HepG2 (cell line): ENCODE measurements at regions not wholly inside any gene's neighbourhood (a gene's known extent, or its start where the extent isn't known, plus 50 kb on each side); places are given as distances from the start of the nearest gene placed in this dataset.

Source experiments
- ATAC-seq: fragments of 200-7000 bp; cut with Tn5 transposase; 3 replicates; pipeline ENCODE4 v1.9.1; 2020; ENCODE audit warnings: mild to moderate bottlenecking, moderate library complexity
- BruUV-seq: library from RNA; stranded (reverse); fragments of 400-500 nt; replicated peaks from 2 replicates; lab custom pipeline; 2021; lab: Mats Ljungman, UMichigan
- CTCF ChIA-PET: fragments of 300-600 bp; formaldehyde crosslinking; extraction: SDS; loops from one replicate; lab custom pipeline; 2021; ENCODE audit warnings: low total read pairs, inconsistent platforms, low intra/inter-chr PET ratio; lab: Yijun Ruan, JAX
- POLR2A ChIA-PET: fragments of 350-600 bp; sonication (Branson Sonifier 250); formaldehyde crosslinking; loops from one replicate; lab custom pipeline; 2020; ENCODE audit warnings: antibody characterized with exemption, inconsistent platforms; lab: Yijun Ruan, JAX
- DNase-seq: peaks from one replicate; pipeline ENCODE4 v3.0.0-alpha.2; 2015; ENCODE audit warnings: low spot score
- FAIRE-seq: peaks from 3 replicates; lab custom pipeline; 2011; peaks lifted over from hg19 to GRCh38; lab: Jason Lieb, UNC
- H2AFZ ChIP-seq: one replicate; pipeline ENCODE4 v1.6.1; 2011; ENCODE audit warnings: low read length, inconsistent platforms
- H3K27ac ChIP-seq: fragments of 300-600 bp; 3 replicates; pipeline ENCODE4 v1.8.0; 2011; ENCODE audit warnings: mixed run types, mild to moderate bottlenecking, mixed read lengths, low read length, inconsistent platforms; ENCODE audit not compliant: insufficient read depth; ENCODE audit errors: extremely low read length
- H3K27me3 ChIP-seq, 2 experiments: fragments of 200-600 bp in 1 of 2; 2 replicates in 1 of 2; 3 replicates in 1 of 2; pipeline versions ENCODE4 v1.6.0 to v1.8.0; 2011; ENCODE audit warnings: low read length in 2 of 2, mild to moderate bottlenecking in 2 of 2, moderate library complexity in 2 of 2, inconsistent platforms in 1 of 2; ENCODE audit not compliant: insufficient read depth in 2 of 2, control insufficient read depth in 1 of 2
- H3K36me3 ChIP-seq, 2 experiments: fragments of 200-600 bp in 1 of 2; replicated peaks in 1 of 2; 2 replicates in 1 of 2; 3 replicates in 1 of 2; pipeline versions ENCODE4 v1.5.1 to v1.8.0; 2011; ENCODE audit warnings: low read length in 2 of 2, inconsistent platforms in 1 of 2; ENCODE audit not compliant: insufficient read depth in 2 of 2, control insufficient read depth in 1 of 2
- H3K4me1 ChIP-seq: 2 replicates; pipeline ENCODE4 v1.5.1; 2012; ENCODE audit warnings: low read length, inconsistent platforms; ENCODE audit not compliant: insufficient read depth
- H3K4me2 ChIP-seq: 2 replicates; pipeline ENCODE4 v1.6.0; 2011; ENCODE audit warnings: low read depth, low read length, inconsistent platforms
- H3K4me3 ChIP-seq, 3 experiments: fragments of 200-600 bp in 1 of 3; sonication (generic), shearing (Covaris generic) in 1 of 3; replicated peaks in 1 of 3; 2 replicates each; pipeline ENCODE4 v1.5.1; 2011 to 2016; ENCODE audit warnings: low read length in 3 of 3, inconsistent platforms in 2 of 3, low read depth in 2 of 3, mild to moderate bottlenecking in 2 of 3, control low read depth in 1 of 3, mixed read lengths in 1 of 3; ENCODE audit not compliant: insufficient read depth in 1 of 3
- H3K79me2 ChIP-seq: one replicate; pipeline ENCODE4 v1.6.1; 2011; ENCODE audit warnings: low read length, inconsistent platforms; ENCODE audit not compliant: insufficient read depth
- H3K9ac ChIP-seq: 2 replicates; pipeline ENCODE4 v1.6.0; 2011; ENCODE audit warnings: mild to moderate bottlenecking, low read depth, low read length, inconsistent platforms; ENCODE audit not compliant: insufficient read depth
- H3K9me3 ChIP-seq: 2 replicates; pipeline ENCODE4 v1.5.1; 2012; ENCODE audit warnings: mild to moderate bottlenecking, low read length
- H4K20me1 ChIP-seq: 2 replicates; pipeline ENCODE4 v1.6.0; 2011; ENCODE audit warnings: inconsistent platforms, mild to moderate bottlenecking, low read length, moderate library complexity; ENCODE audit not compliant: insufficient read depth
- BRCA1 ChIP-seq: sonication (generic); formaldehyde crosslinking; IDR thresholded peaks from 2 replicates; pipeline ENCODE4 v1.4.0; 2020; ENCODE audit warnings: missing genetic modification reagents
- HNRNPK ChIP-seq: fragments of 200-400 bp; formaldehyde crosslinking; IDR thresholded peaks from 2 replicates; pipeline ENCODE4 v1.6.1; 2018; ENCODE audit warnings: low read length, low read depth, moderate library complexity, mild to moderate bottlenecking; ENCODE audit not compliant: poor library complexity, severe bottlenecking
- IRF2 ChIP-seq: IDR thresholded peaks from 2 replicates; pipeline ENCODE4 v1.6.1; 2018; ENCODE audit warnings: missing genetic modification reagents, missing compliant biosample characterization
- TFAP4 ChIP-seq: sonication (generic); IDR thresholded peaks from 2 replicates; pipeline ENCODE4 v1.6.1; 2016; ENCODE audit warnings: low read depth, borderline replicate concordance
- ZNF646 ChIP-seq: sonication (generic); formaldehyde crosslinking; IDR thresholded peaks from 2 replicates; pipeline ENCODE4 v1.9.0; 2021; ENCODE audit warnings: mild to moderate bottlenecking, missing genetic modification reagents
- ZNF746 ChIP-seq: sonication (generic); formaldehyde crosslinking; IDR thresholded peaks from 2 replicates; pipeline ENCODE4 v1.8.0; 2022; ENCODE audit warnings: mild to moderate bottlenecking, missing genetic modification reagents
- ZNF766 ChIP-seq: sonication (generic); formaldehyde crosslinking; IDR thresholded peaks from 2 replicates; pipeline ENCODE4 v1.5.0; 2020; ENCODE audit warnings: missing genetic modification reagents, borderline replicate concordance
- WGBS: methylation state at CpG from one replicate; pipeline ENCODE4 v1.1.6; 2017; ENCODE audit warnings: low lambda C conversion rate; 5-methylcytosine and 5-hydroxymethylcytosine counted together
- in situ Hi-C: cut with HindIII; loops from 2 replicates; pipeline ENCODE4 v1.10.0; 2017; ENCODE audit warnings: low pct_unique_long_range_greater_than_20kb; ENCODE audit not compliant: extremely low pct_ligation_motif_present
- intact Hi-C: fragments of 100-400 bp; cut with micrococcal nuclease; formaldehyde crosslinking; loops from one replicate; pipeline ENCODE4 v1.10.0; 2022; ENCODE audit not compliant: unreplicated experiment

GRCh38 chr7:85452674-85453073, 265.8 kb upstream of the SEMA3D start (continued):
- TF ChIP-seq IRF2 (CRISPR knock-in tag) (no peak), ZNF646 (CRISPR knock-in tag) (no peak), ZNF746 (CRISPR knock-in tag) (no peak), HNRNPK (no peak), TFAP4 (no peak)
- TF ChIP-seq, all 625 proteins: peak for 0

- intact Hi-C loops = no loop called here
- H2AFZ ChIP-seq = no peak overlapping the region
- WGBS = 25% methylated on average over 3 of the region's 3 CpGs
These were observed 262.6 kb upstream of the SEMA3D start for GRCh38 chr7:85449478-85449877.

More at GRCh38 chr7:85449478-85449877, 262.6 kb upstream of the SEMA3D start:
- H3K4me1 ChIP-seq = no peaks in the 10 kb centered on the region
- no peaks in the 10 kb centered on the region for H3K36me3 ChIP-seq
- no peak overlapping the region for H3K9ac ChIP-seq
- ChIA-PET CTCF (no interaction called here), POLR2A (no interaction called here)
- no peak overlapping the region for H3K4me2 ChIP-seq
- H3K27me3 ChIP-seq = no peaks in the 10 kb centered on the region
- H3K27ac ChIP-seq = no peak overlapping the region
- DNase-seq = no peak
- H4K20me1 ChIP-seq = no peaks in the 10 kb centered on the region
- H3K79me2 ChIP-seq = no peaks in the 10 kb centered on the region
- in situ Hi-C loops = no loop called here
- no peaks in the 10 kb centered on the region for H3K9me3 ChIP-seq
- no peak for ATAC-seq
- no peak overlapping the region for H3K4me3 ChIP-seq
- no peak for FAIRE-seq
- TF ChIP-seq ZNF766 (no peak), BRCA1 (CRISPR knock-in tag) (no peak)
- no TSS peak for BruUV-seq
